ENCODE measurements at regions not wholly inside any gene's neighbourhood (a gene's known extent, or its start where the extent isn't known, plus 50 kb on each side); places are given as distances from the start of the nearest gene placed in this dataset.

GRCh38 chr2:198706476-198707082 lies 751.2 kb downstream of the SATB2 start:
- no peak for DNase-seq (ENCODE audit: low read depth, low spot score)

- no peak for DNase-seq (ENCODE audit: low read depth, low spot score)
Measured at GRCh38 chr2:198703281-198703680, 754.5 kb downstream of the SATB2 start.

- no peak for DNase-seq (ENCODE audit: low read depth, low spot score)
Measured at GRCh38 chr2:198702796-198703195, 754.9 kb downstream of the SATB2 start.

- DNase-seq (ENCODE audit: low read depth, low spot score) = no peak
Measured at GRCh38 chr2:198701481-198701880, 756.3 kb downstream of the SATB2 start.

- no peak for DNase-seq (ENCODE audit: low read depth, low spot score)
Measured at GRCh38 chr2:198700319-198700718, 757.4 kb downstream of the SATB2 start.

GRCh38 chr2:198698230-198698629 lies 759.5 kb downstream of the SATB2 start:
- no peak for DNase-seq (ENCODE audit: low read depth, low spot score)

GRCh38 chr2:198697794-198698193 lies 759.9 kb downstream of the SATB2 start:
- no peak for DNase-seq (ENCODE audit: low read depth, low spot score)

- DNase-seq (ENCODE audit: low read depth, low spot score) = no peak
Measured at GRCh38 chr2:198697218-198697617, 760.5 kb downstream of the SATB2 start.

GRCh38 chr2:198695879-198696278 lies 761.9 kb downstream of the SATB2 start:
- no peak for DNase-seq (ENCODE audit: low read depth, low spot score)

- no peak for DNase-seq (ENCODE audit: low read depth, low spot score)
Measured at GRCh38 chr2:198692907-198693510, 764.7 kb downstream of the SATB2 start.

GRCh38 chr2:198691236-198691635 lies 766.5 kb downstream of the SATB2 start:
- DNase-seq (ENCODE audit: low read depth, low spot score) = no peak

GRCh38 chr2:198664321-198664720 lies 793.4 kb downstream of the SATB2 start:
- no peak for DNase-seq (ENCODE audit: low read depth, low spot score)

- DNase-seq (ENCODE audit: low read depth, low spot score) = no peak
Measured at GRCh38 chr2:198662905-198663304, 794.8 kb downstream of the SATB2 start.

- DNase-seq (ENCODE audit: low read depth, low spot score) = no peak
Measured at GRCh38 chr2:198660501-198660900, 797.2 kb downstream of the SATB2 start.

- no peak for DNase-seq (ENCODE audit: low read depth, low spot score)
Measured at GRCh38 chr2:198659096-198659870, 798.5 kb downstream of the SATB2 start.

- no peak for DNase-seq (ENCODE audit: low read depth, low spot score)
Measured at GRCh38 chr2:198657512-198658121, 800.1 kb downstream of the SATB2 start.

- no peak for DNase-seq (ENCODE audit: low read depth, low spot score)
Measured at GRCh38 chr2:198656869-198657268, 800.9 kb downstream of the SATB2 start.

- DNase-seq (ENCODE audit: low read depth, low spot score) = no peak
Measured at GRCh38 chr2:198654646-198655045, 803.1 kb downstream of the SATB2 start.

- no peak for DNase-seq (ENCODE audit: low read depth, low spot score)
Measured at GRCh38 chr2:198653311-198653710, 804.4 kb downstream of the SATB2 start.

- DNase-seq (ENCODE audit: low read depth, low spot score) = no peak
Measured at GRCh38 chr2:198652461-198652860, 805.3 kb downstream of the SATB2 start.

- DNase-seq (ENCODE audit: low read depth, low spot score) = no peak
Measured at GRCh38 chr2:198645816-198646215, 811.9 kb downstream of the SATB2 start.

- DNase-seq (ENCODE audit: low read depth, low spot score) = no peak
Measured at GRCh38 chr2:198641161-198641560, 816.6 kb downstream of the SATB2 start.
